MM.1S (cell line): ENCODE measurements at regions not wholly inside any gene's neighbourhood (a gene's known extent, or its start where the extent isn't known, plus 50 kb on each side); places are given as distances from the start of the nearest gene placed in this dataset.

ENCODE experiments used
- CTCF ChIP-seq: fragments of 300-600 bp; sonication (generic); IDR thresholded peaks from 2 replicates; pipeline ENCODE4 v1.5.1; 2016; ENCODE audit warnings: antibody characterized with exemption, low read length, mixed read lengths
- EZH2 ChIP-seq: fragments of 300-600 bp; sonication (generic); optimal IDR thresholded peaks from 2 replicates; pipeline ENCODE3; 2017; ENCODE audit warnings: low read depth, mild to moderate bottlenecking, antibody characterized with exemption, low read length, mixed read lengths
- EZH2phosphoT487 ChIP-seq: fragments of 300-600 bp; sonication (generic); IDR thresholded peaks from 2 replicates; pipeline ENCODE4 v1.6.1; 2018; ENCODE audit warnings: antibody characterized with exemption, low read length

GRCh38 chr2:116877944-116878343 is 936.5 kb upstream of the DDX18 start:
- TF ChIP-seq CTCF (no peak), EZH2 (no peak), EZH2phosphoT487 (no peak)
